ENCODE measurements at regions not wholly inside any gene's neighbourhood (a gene's known extent, or its start where the extent isn't known, plus 50 kb on each side); places are given as distances from the start of the nearest gene placed in this dataset.

- DNase-seq (ENCODE audit: low spot score) = no peak
Measured at GRCh38 chr12:91999823-92000222, 145.8 kb downstream of the BTG1 start.

GRCh38 chr12:91998316-91998715 lies 147.3 kb downstream of the BTG1 start:
- no peak for DNase-seq (ENCODE audit: low spot score)

DNA sequence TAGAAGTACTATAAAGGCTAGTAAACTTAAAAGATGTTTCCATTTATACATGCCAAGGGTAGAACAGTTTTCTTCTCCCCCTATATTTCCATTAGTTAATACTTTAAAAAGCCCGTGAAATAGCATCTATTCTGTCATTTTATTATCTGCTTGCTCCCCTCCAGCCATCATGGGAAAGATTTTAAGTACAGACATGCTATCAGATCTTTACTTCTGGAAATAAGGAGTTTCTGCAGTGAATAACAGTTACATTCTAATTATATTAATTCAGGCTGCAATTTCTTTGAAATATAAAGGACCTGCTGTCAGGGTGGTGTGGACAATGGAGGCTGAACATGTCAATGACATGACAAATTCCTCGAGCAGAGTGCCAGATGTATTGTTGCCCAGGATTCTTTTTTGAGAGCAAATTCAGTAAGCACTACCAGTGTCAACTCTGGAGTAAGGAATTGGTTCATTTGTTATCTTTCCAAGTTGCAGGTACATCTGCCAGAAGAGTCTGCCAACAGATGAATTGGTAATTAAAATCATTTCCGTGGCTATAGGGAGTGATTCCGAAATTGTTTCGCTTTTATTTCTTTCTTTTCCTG lies 151.3 kb downstream of the BTG1 start:
- no peak for DNase-seq (ENCODE audit: low spot score)

DNA sequence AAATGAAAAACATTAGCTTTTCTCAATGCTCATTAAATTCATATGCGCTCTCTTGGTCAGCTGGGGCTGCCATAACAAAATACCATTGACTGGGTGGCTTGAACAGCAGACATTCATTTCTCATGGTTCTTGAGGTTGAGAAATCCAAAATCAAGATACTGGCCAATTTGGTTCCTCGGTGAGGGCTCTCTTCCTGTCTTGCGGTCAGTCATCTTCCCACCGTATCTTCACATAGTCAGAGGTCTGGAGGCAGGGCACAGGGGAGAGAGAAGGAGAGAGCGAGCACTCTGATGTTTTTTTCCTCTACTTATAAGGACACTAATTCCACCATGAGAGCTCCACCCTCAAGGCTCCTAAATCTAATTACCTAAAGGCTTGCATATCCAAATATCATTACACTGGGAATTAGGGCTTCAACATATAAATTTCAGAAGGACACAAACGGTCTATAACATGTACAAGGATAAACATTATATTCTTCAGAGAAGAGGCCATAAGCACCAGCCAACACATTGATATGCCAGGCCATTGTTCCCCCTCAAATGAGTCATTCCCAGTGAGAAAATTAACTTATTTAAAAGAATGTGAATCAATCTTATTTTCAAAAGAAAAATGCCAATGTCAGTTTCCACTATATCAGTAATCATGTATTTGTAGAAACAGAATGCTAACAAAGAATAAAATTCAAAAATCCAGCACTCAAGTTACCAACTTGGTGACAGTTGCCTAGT lies 152.2 kb downstream of the BTG1 start:
- DNase-seq (ENCODE audit: low spot score) = no peak

DNA sequence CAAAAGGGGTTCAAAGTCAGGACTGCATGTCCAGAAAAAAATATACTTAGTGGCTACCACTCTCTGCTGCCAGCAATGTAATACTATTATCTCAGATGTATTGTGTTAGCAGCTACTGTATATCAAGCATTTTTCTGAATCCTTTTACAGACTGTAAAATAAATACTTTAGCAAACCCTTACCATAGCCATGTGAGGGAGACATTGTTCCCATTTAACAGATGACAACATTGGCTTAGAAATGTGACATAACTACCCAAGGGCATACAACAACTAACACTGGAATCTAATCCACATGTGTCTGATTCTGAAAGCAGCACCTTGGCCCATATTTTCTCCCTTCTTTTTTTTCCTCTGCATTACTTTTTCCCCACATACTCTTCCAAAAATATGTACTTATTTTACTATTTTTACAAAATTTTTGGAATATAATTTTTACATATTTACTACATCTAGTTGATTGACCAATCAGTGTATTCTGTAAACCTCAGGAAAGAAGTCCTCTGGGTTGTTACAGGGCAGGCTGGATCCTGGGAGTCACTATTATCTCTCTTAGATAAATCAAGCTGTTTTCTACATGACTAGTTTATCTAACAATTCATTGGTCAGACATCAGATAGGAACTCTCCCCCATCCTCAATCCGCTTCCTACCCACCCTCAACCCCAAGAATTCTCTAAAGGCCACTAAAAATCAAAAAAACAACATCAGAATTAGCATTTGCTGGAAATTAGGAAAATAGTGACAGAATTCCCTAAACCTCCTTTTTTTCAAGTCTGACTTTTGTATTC lies 154.1 kb downstream of the BTG1 start:
- DNase-seq (ENCODE audit: low spot score) = no peak

DNA sequence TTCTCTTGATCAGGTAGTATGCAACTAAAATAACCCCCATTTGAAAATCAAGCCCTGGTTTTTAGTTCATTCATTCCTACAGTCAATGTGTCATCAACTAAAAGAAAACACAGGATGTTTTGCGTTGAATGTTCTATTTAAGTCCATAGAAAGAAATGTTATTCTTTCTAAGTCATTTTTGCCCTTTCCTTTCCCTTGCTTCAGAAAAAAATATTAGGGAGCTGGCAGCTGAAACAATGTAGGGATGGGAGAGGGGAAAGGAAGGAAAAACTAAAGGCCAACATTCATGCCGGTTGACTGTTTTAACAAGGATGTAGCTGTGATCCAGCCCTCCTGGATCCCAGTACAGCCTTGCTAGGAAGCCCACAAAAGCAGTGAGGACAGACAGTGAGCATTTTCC lies 155.1 kb downstream of the BTG1 start:
- no peak for DNase-seq (ENCODE audit: low spot score)

- no peak for DNase-seq (ENCODE audit: low spot score)
Measured at GRCh38 chr12:91989143-91989542, 156.5 kb downstream of the BTG1 start.

GRCh38 chr12:91988086-91988923 lies 157.3 kb downstream of the BTG1 start:
- no peak for DNase-seq (ENCODE audit: low spot score)

GRCh38 chr12:91986084-91986483 lies 159.6 kb downstream of the BTG1 start:
- no peak for DNase-seq (ENCODE audit: low spot score)

GRCh38 chr12:91985002-91985787 lies 160.5 kb downstream of the BTG1 start:
- no peak for DNase-seq (ENCODE audit: low spot score)

DNA sequence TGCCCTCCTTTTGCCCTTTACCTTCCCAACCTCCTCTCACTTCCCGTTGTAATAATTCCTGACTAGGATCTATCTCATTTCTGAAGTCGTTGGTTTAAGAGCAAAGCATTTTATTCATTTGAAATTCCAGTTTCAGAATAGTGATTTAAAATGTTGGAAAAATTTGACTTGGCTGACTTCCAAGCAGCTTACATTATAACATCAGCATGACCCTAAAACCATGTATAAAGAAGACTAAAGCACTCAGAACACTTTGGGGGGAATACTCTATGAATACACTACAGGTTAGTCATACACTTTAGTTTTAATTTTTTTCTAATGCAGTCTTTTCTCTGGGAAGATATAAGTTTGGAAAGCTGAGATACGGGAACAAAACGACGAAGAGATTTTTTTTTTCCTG lies 161.1 kb downstream of the BTG1 start:
- DNase-seq (ENCODE audit: low spot score) = no peak

GRCh38 chr12:91983935-91984334 lies 161.7 kb downstream of the BTG1 start:
- DNase-seq (ENCODE audit: low spot score) = no peak

GRCh38 chr12:91982946-91983345 lies 162.7 kb downstream of the BTG1 start:
- no peak for DNase-seq (ENCODE audit: low spot score)

- DNase-seq (ENCODE audit: low spot score) = no peak
Measured at GRCh38 chr12:91980389-91980821, 165.2 kb downstream of the BTG1 start.

DNA sequence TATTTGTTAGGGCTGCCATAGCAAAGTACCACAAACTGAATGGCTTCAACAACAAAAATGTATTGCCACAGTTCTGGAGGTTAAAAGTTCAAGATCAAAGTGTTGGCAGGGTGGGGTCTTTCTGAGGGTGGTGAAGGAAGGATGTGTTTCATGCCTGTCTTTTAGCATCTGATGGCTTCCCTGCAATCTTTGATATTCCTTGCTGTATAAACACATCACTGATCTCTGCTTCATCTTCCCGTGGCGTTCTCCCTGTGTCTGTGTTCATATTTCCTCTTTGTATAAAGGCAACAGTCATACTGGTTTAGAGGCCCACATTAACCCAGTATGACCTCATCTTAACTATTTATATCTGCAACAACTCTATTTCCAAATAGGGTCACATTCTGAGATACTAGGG lies 167.5 kb downstream of the BTG1 start:
- no peak for DNase-seq (ENCODE audit: low spot score)

- no peak for DNase-seq (ENCODE audit: low spot score)
Measured at GRCh38 chr12:91975891-91976290, 169.8 kb downstream of the BTG1 start.

- DNase-seq (ENCODE audit: low spot score) = no peak
Measured at GRCh38 chr12:91974541-91975085, 171.0 kb downstream of the BTG1 start.

GRCh38 chr12:91973813-91974212 lies 171.8 kb downstream of the BTG1 start:
- no peak for DNase-seq (ENCODE audit: low spot score)

GRCh38 chr12:91972896-91973295 lies 172.8 kb downstream of the BTG1 start:
- no peak for DNase-seq (ENCODE audit: low spot score)

GRCh38 chr12:91968777-91969171 lies 176.9 kb downstream of the BTG1 start:
- DNase-seq (ENCODE audit: low spot score) = no peak

Measured in ecto neural progenitor cell (in vitro differentiated cells).